H1 (cell line): ENCODE measurements at regions not wholly inside any gene's neighbourhood (a gene's known extent, or its start where the extent isn't known, plus 50 kb on each side); places are given as distances from the start of the nearest gene placed in this dataset.

Experiments used
- CTCF ChIA-PET: fragments of 300-600 bp; sonication (Branson Sonifier 250); formaldehyde crosslinking; loops from one replicate; lab custom pipeline; 2021; ENCODE audit not compliant: partially characterized antibody; lab: Charles Lee
- POLR2A ChIA-PET: fragments of 300-600 bp; sonication (Branson Sonifier 250); formaldehyde crosslinking; loops from one replicate; lab custom pipeline; 2021; ENCODE audit warnings: inconsistent platforms; ENCODE audit not compliant: partially characterized antibody; lab: Charles Lee
- DNase-seq, 2 experiments: peaks; one replicate each; pipeline versions ENCODE4 v3.0.0 to v3.0.0-alpha.2; 2010 to 2022; ENCODE audit warnings: low spot score in 2 of 2, low read depth in 1 of 2, mixed read lengths in 1 of 2
- FAIRE-seq: peaks from 2 replicates; lab custom pipeline; 2011; peaks lifted over from hg19 to GRCh38; lab: Jason Lieb, UNC
- H2AFZ ChIP-seq: 2 replicates; pipeline ENCODE4 v1.8.1; 2012; ENCODE audit warnings: low read length, inconsistent platforms
- H2AK5ac ChIP-seq: 2 replicates; pipeline ENCODE4 v1.6.1; 2013; ENCODE audit warnings: low read depth, low read length
- H2BK120ac ChIP-seq: replicated peaks from 2 replicates; pipeline ENCODE3; 2013; ENCODE audit warnings: low read depth, low read length, inconsistent platforms
- H2BK12ac ChIP-seq: 2 replicates; pipeline ENCODE4 v1.6.1; 2013; ENCODE audit warnings: low read depth, low read length
- H2BK15ac ChIP-seq: 2 replicates; pipeline ENCODE4 v1.6.1; 2013; ENCODE audit warnings: low read length
- H2BK20ac ChIP-seq: 2 replicates; pipeline ENCODE4 v1.6.1; 2013; ENCODE audit warnings: low read length
- H2BK5ac ChIP-seq: 2 replicates; pipeline ENCODE4 v1.6.1; 2013; ENCODE audit warnings: low read depth, low read length
- H3K14ac ChIP-seq: 2 replicates; pipeline ENCODE4 v1.6.1; 2013; ENCODE audit warnings: inconsistent platforms; ENCODE audit not compliant: insufficient read length
- H3K18ac ChIP-seq: 2 replicates; pipeline ENCODE4 v1.6.1; 2013; ENCODE audit warnings: low read length; ENCODE audit errors: extremely low read depth
- H3K23ac ChIP-seq: 2 replicates; pipeline ENCODE4 v1.6.1; 2013; ENCODE audit warnings: inconsistent platforms; ENCODE audit not compliant: insufficient read length
- H3K23me2 ChIP-seq: 2 replicates; pipeline ENCODE4 v1.6.1; 2013; ENCODE audit warnings: low read depth, low read length
- H3K27ac ChIP-seq: 2 replicates; pipeline ENCODE4 v1.6.1; 2011; ENCODE audit warnings: low read depth, low read length, inconsistent platforms
- H3K27me3 ChIP-seq, 4 experiments: replicated peaks in 1 of 4; 1 replicate in 1 of 4; 2 replicates in 3 of 4; pipeline versions ENCODE4 v1.6.1 to v1.8.1; 2011 to 2013; ENCODE audit warnings: low read length in 3 of 4, mild to moderate bottlenecking in 3 of 4, inconsistent platforms in 2 of 4, mixed read lengths in 2 of 4, moderate library complexity in 1 of 4; ENCODE audit not compliant: control insufficient read depth in 3 of 4, insufficient read depth in 3 of 4; ENCODE audit errors: extremely low read depth in 1 of 4
- H3K36me3 ChIP-seq, 4 experiments: 2 replicates each; pipeline versions ENCODE4 v1.6.1 to v1.8.1; 2011 to 2013; ENCODE audit warnings: mild to moderate bottlenecking in 4 of 4, low read length in 3 of 4, moderate library complexity in 2 of 4, control low read depth in 1 of 4, inconsistent platforms in 1 of 4; ENCODE audit not compliant: insufficient read depth in 4 of 4, control insufficient read depth in 2 of 4
- H3K4ac ChIP-seq: replicated peaks from 2 replicates; pipeline ENCODE3; 2013; ENCODE audit warnings: low read length, low read depth, mixed read lengths, inconsistent platforms; ENCODE audit not compliant: insufficient read length
- H3K4me1 ChIP-seq, 4 experiments: replicated peaks in 1 of 4; 1 replicate in 1 of 4; 2 replicates in 3 of 4; pipeline versions ENCODE4 v1.6.1 to v1.8.1; 2011 to 2013; ENCODE audit warnings: low read length in 3 of 4, inconsistent platforms in 2 of 4, mixed read lengths in 1 of 4; ENCODE audit not compliant: insufficient read depth in 4 of 4, control insufficient read depth in 3 of 4
- H3K4me2 ChIP-seq, 2 experiments: 2 replicates each; pipeline versions ENCODE4 v1.6.1 to v1.8.1; 2011 to 2013; ENCODE audit warnings: low read depth in 2 of 2, low read length in 2 of 2, control low read depth in 1 of 2, inconsistent platforms in 1 of 2, mild to moderate bottlenecking in 1 of 2; ENCODE audit not compliant: insufficient read depth in 1 of 2
- H3K4me3 ChIP-seq, 4 experiments: fragments of 200-600, 300-600 bp in 1 of 4; sonication (generic), shearing (Covaris generic), sonication (Bioruptor Twin) in 1 of 4; 2 replicates each; pipeline versions ENCODE4 v1.5.1 to v1.8.1; 2011 to 2016; ENCODE audit warnings: low read length in 4 of 4, low read depth in 3 of 4, control low read depth in 2 of 4, inconsistent platforms in 2 of 4, mild to moderate bottlenecking in 2 of 4, mixed read lengths in 1 of 4, moderate library complexity in 1 of 4; ENCODE audit not compliant: insufficient read depth in 2 of 4; ENCODE audit errors: extremely low read depth in 1 of 4
- H3K56ac ChIP-seq: replicated peaks from 2 replicates; pipeline ENCODE3; 2013; ENCODE audit warnings: low read depth, mild to moderate bottlenecking, mixed read lengths, low read length, inconsistent platforms; ENCODE audit not compliant: insufficient read length
- H3K79me1 ChIP-seq: 2 replicates; pipeline ENCODE4 v1.6.1; 2013; ENCODE audit warnings: low read depth, low read length, control low read depth
- H3K79me2 ChIP-seq, 2 experiments: 2 replicates each; pipeline versions ENCODE4 v1.6.1 to v1.8.1; 2012 to 2013; ENCODE audit warnings: low read length in 2 of 2, mild to moderate bottlenecking in 2 of 2, inconsistent platforms in 1 of 2; ENCODE audit not compliant: insufficient read depth in 2 of 2, control insufficient read depth in 1 of 2
- H3K9ac ChIP-seq, 4 experiments: replicated peaks in 1 of 4; 1 replicate in 1 of 4; 2 replicates in 3 of 4; pipeline versions ENCODE4 v1.6.1 to v1.8.1; 2011 to 2013; ENCODE audit warnings: low read depth in 3 of 4, low read length in 3 of 4, control low read depth in 2 of 4, mild to moderate bottlenecking in 2 of 4, moderate library complexity in 2 of 4, inconsistent platforms in 1 of 4; ENCODE audit errors: extremely low read depth in 1 of 4
- H3K9me3 ChIP-seq, 2 experiments: 2 replicates each; pipeline versions ENCODE4 v1.6.1 to v1.8.1; 2012 to 2013; ENCODE audit warnings: mild to moderate bottlenecking in 2 of 2, moderate library complexity in 2 of 2, control low read depth in 1 of 2, inconsistent platforms in 1 of 2, low read depth in 1 of 2, low read length in 1 of 2, mixed read lengths in 1 of 2; ENCODE audit not compliant: insufficient read depth in 2 of 2
- H4K20me1 ChIP-seq, 2 experiments: replicated peaks in 1 of 2; 2 replicates each; pipeline versions ENCODE3 to v1.8.1; 2011 to 2013; ENCODE audit warnings: inconsistent platforms in 2 of 2, low read length in 2 of 2, mild to moderate bottlenecking in 1 of 2; ENCODE audit not compliant: insufficient read depth in 2 of 2, control insufficient read depth in 1 of 2
- H4K5ac ChIP-seq: 2 replicates; pipeline ENCODE4 v1.6.1; 2013; ENCODE audit warnings: low read length, low read depth, mixed read lengths, inconsistent platforms; ENCODE audit not compliant: insufficient read length
- H4K8ac ChIP-seq: 2 replicates; pipeline ENCODE4 v1.8.0; 2013; ENCODE audit warnings: mild to moderate bottlenecking, moderate library complexity, low read length, inconsistent platforms; ENCODE audit not compliant: insufficient read depth; ENCODE audit errors: extremely low read depth
- H4K91ac ChIP-seq: replicated peaks from 2 replicates; pipeline ENCODE3; 2013; ENCODE audit warnings: low read length, mixed read lengths, inconsistent platforms; ENCODE audit not compliant: insufficient read length
- CHD1 ChIP-seq: IDR thresholded peaks from 2 replicates; pipeline ENCODE4 v1.6.1; 2012; ENCODE audit warnings: low read depth, low read length, improper control_type of control experiment
- EGR1 ChIP-seq: IDR thresholded peaks from 2 replicates; pipeline ENCODE4 v1.6.1; 2011; ENCODE audit warnings: low read depth, low read length, borderline replicate concordance
- RNF2 ChIP-seq: fragments of 200-900, 300-1000 bp; sonication (generic); IDR thresholded peaks from 2 replicates; pipeline ENCODE4 v1.7.1; 2016; ENCODE audit warnings: borderline replicate concordance, low read depth, mild to moderate bottlenecking, antibody characterized with exemption, low read length; ENCODE audit not compliant: poor library complexity, severe bottlenecking; ENCODE audit errors: missing control alignments
- SP2 ChIP-seq: IDR thresholded peaks from 2 replicates; pipeline ENCODE4 v1.6.1; 2012; ENCODE audit warnings: mild to moderate bottlenecking, low read length, inconsistent platforms
- TBP ChIP-seq: IDR thresholded peaks from 2 replicates; pipeline ENCODE4 v1.6.1; 2011; ENCODE audit warnings: low read depth, low read length, improper control_type of control experiment
- TEAD4 ChIP-seq: IDR thresholded peaks from 2 replicates; pipeline ENCODE4 v1.6.1; 2012; ENCODE audit warnings: low read depth, low read length, inconsistent platforms, mixed read lengths
- YY1 ChIP-seq: IDR thresholded peaks from 2 replicates; pipeline ENCODE4 v1.6.1; 2011; ENCODE audit warnings: low read depth, mild to moderate bottlenecking, low read length
- WGBS, 2 experiments: shearing (Covaris generic) in 1 of 2; methylation state at CpG; one replicate each; pipeline versions ENCODE4 v1.1.6 to v1.1.7; 2013 to 2015; ENCODE audit warnings: low lambda C conversion rate in 2 of 2, mixed read lengths in 2 of 2, inconsistent platforms in 1 of 2, low coverage in 1 of 2, missing lambda C conversion rate in 1 of 2; ENCODE audit not compliant: insufficient replicate concordance in 2 of 2, insufficient coverage in 1 of 2, insufficient read length in 1 of 2; ENCODE audit errors: extremely low coverage in 1 of 2, missing lambda C conversion rate in 1 of 2; 5-methylcytosine and 5-hydroxymethylcytosine counted together

DNA sequence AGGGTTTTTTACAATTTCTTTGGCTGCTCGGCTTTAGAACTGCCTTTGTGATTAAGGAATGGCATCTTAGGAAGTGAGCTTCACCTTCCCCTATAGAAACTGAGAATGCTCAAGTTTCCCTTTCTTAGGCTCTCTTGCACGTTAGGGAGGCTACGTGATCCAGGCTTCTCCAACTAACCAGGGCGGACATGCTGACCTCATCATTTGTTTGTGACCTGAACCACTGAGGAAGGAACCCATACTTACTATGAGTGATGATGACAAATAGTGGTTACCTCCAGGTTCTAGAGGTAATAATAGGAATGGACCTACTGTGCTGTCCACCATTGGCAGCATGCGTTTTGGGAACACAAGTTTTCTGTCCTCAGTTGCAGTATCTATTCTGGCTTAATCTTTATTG, 645.8 kb downstream of the C6orf118 start:
- no peaks in the 10 kb centered on the region; the same call in 1 of the 2 replicates for H3K23me2 ChIP-seq
- H3K18ac ChIP-seq = no peak overlapping the region
- H2AK5ac ChIP-seq = no peak overlapping the region
- H2BK15ac ChIP-seq = no peak overlapping the region
- H2BK5ac ChIP-seq = no peak overlapping the region
- H2BK20ac ChIP-seq = no peak overlapping the region
- H3K4me2 ChIP-seq = no peak overlapping the region
- no peaks in the 10 kb centered on the region for H3K4me1 ChIP-seq
- WGBS, 2 experiments = 90% methylated on average over 5 of the region's 5 CpGs; no CpG with 5 or more reads in 1 of the 2 experiments
- H3K27ac ChIP-seq = no peak overlapping the region
- DNase-seq (no peak), FAIRE-seq (no peak)
- no peaks in the 10 kb centered on the region for H4K20me1 ChIP-seq
- no peak overlapping the region for H3K14ac ChIP-seq
- no peak overlapping the region for H2BK12ac ChIP-seq
- H3K9ac ChIP-seq = no peak overlapping the region
- H3K79me2 ChIP-seq = no peaks in the 10 kb centered on the region
- no peak overlapping the region for H2BK120ac ChIP-seq
- no peak overlapping the region for H4K5ac ChIP-seq
- no peaks in the 10 kb centered on the region for H3K27me3 ChIP-seq
- no peak overlapping the region for H3K56ac ChIP-seq
- H3K9me3 ChIP-seq = no peaks in the 10 kb centered on the region
- POLR2A ChIA-PET = no interaction called here
- no peak overlapping the region for H4K91ac ChIP-seq
- no peaks in the 10 kb centered on the region for H3K79me1 ChIP-seq
- H3K36me3 ChIP-seq = no peaks in the 10 kb centered on the region
- no peak overlapping the region for H3K4me3 ChIP-seq
- H4K8ac ChIP-seq = no peak overlapping the region
- H2AFZ ChIP-seq = no peak overlapping the region
- no peak overlapping the region for H3K4ac ChIP-seq
- H3K23ac ChIP-seq = no peak overlapping the region
- CTCF ChIA-PET = no interaction called here
- no peak for TF ChIP-seq CHD1
- no peak for TF ChIP-seq SP2
- no peak for TF ChIP-seq TEAD4
- TF ChIP-seq YY1 = no peak
- TF ChIP-seq TBP = no peak
- no peak for TF ChIP-seq EGR1
- TF ChIP-seq RNF2 = no peak
